PFSK-1 (cell line): ENCODE measurements at regions not wholly inside any gene's neighbourhood (a gene's known extent, or its start where the extent isn't known, plus 50 kb on each side); places are given as distances from the start of the nearest gene placed in this dataset.

Experiments used
- FOXP2 ChIP-seq: optimal IDR thresholded peaks from 2 replicates; pipeline ENCODE3; 2011; ENCODE audit warnings: borderline replicate concordance, control low read depth, inconsistent platforms; ENCODE audit not compliant: insufficient read depth; ENCODE audit errors: extremely low read length, extremely low read depth
- POLR2AphosphoS5 ChIP-seq: IDR thresholded peaks from 2 replicates; pipeline ENCODE4 v1.6.1; 2012; ENCODE audit warnings: low read depth, mild to moderate bottlenecking, control low read depth, low read length, moderate library complexity
- REST ChIP-seq, 2 experiments: IDR thresholded peaks; 2 replicates each; pipeline versions ENCODE4 v1.6.1 to v1.8.0; 2011 to 2012; ENCODE audit warnings: low read depth in 2 of 2, low read length in 2 of 2, control low read depth in 1 of 2, inconsistent platforms in 1 of 2, mild to moderate bottlenecking in 1 of 2, moderate library complexity in 1 of 2; ENCODE audit not compliant: insufficient read depth in 1 of 2
- SIN3A ChIP-seq: IDR thresholded peaks from 2 replicates; pipeline ENCODE4 v1.6.1; 2012; ENCODE audit warnings: mild to moderate bottlenecking, low read length, moderate library complexity, borderline replicate concordance; ENCODE audit not compliant: insufficient read depth
- TAF1 ChIP-seq: IDR thresholded peaks from 2 replicates; pipeline ENCODE4 v1.6.1; 2012; ENCODE audit warnings: low read length, control low read depth, borderline replicate concordance; ENCODE audit not compliant: insufficient read depth

- TF ChIP-seq REST (IDR thresholded peaks at IDR 0.05; ENCODE audit: insufficient read depth in 1 of 2, low read depth in 2 of 2, low read length in 2 of 2) = no peak
Observed at GRCh38 chr1:181259026-181259745, 170.7 kb downstream of the IER5 start.

GRCh38 chr1:181260271-181260670 is 171.8 kb downstream of the IER5 start:
- TF ChIP-seq FOXP2 (no peak), REST (IDR thresholded peaks at IDR 0.05; ENCODE audit: insufficient read depth in 1 of 2, low read depth in 2 of 2, low read length in 2 of 2) (no peak), POLR2AphosphoS5 (no peak), TAF1 (no peak), SIN3A (no peak)

GRCh38 chr1:181260994-181261393 is 172.5 kb downstream of the IER5 start:
- no peak for TF ChIP-seq REST (IDR thresholded peaks at IDR 0.05; ENCODE audit: insufficient read depth in 1 of 2, low read depth in 2 of 2, low read length in 2 of 2)
- TF ChIP-seq TAF1 = no peak
- TF ChIP-seq FOXP2 = no peak
- no peak for TF ChIP-seq SIN3A
- no peak for TF ChIP-seq POLR2AphosphoS5

DNA sequence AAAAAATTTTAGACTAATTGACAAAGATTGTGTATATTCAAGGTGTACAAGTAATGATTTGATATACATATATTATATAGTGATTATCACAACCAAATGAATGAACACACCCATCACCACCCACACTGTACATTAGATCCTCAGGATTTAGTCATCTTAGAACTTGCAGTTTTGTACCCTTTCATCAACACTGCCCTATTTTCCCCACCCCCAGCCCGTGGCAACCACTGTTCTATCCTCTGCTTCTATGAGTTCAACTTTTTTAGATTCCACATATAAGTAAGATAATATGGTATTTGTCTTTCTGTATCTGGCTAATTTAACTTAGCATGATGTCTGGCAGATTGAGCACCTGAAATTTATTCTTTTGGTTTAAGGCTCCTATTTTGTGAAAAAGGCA is 173.6 kb downstream of the IER5 start:
- TF ChIP-seq TAF1 = no peak
- no peak for TF ChIP-seq SIN3A
- no peak for TF ChIP-seq REST (IDR thresholded peaks at IDR 0.05; ENCODE audit: insufficient read depth in 1 of 2, low read depth in 2 of 2, low read length in 2 of 2)
- TF ChIP-seq FOXP2 = no peak
- TF ChIP-seq POLR2AphosphoS5 = no peak

GRCh38 chr1:181263444-181263843 is 174.9 kb downstream of the IER5 start:
- TF ChIP-seq SIN3A (no peak), POLR2AphosphoS5 (no peak)
